ENCODE measurements at regions not wholly inside any gene's neighbourhood (a gene's known extent, or its start where the extent isn't known, plus 50 kb on each side); places are given as distances from the start of the nearest gene placed in this dataset.

GRCh38 chr6:105932440-105932839 lies 153.7 kb upstream of the PRDM1 start:
- Histone ChIP-seq H3K9me3 (no peaks in the 10 kb centered on the region), H3K36me3 (no peaks in the 10 kb centered on the region), H3K27ac (no peak overlapping the region), H3K4me1 (ENCODE audit: control insufficient read depth in 1 of 2, insufficient read depth in 1 of 2, low read depth in 1 of 2, low read length in 1 of 2) (peaks cover 37 to 39% of the 10 kb centered on the region in 2 experiments), H3K4me3 (ENCODE audit: low read depth in 1 of 2, low read length in 1 of 2) (no peak overlapping the region), H3K27me3 (no peaks in the 10 kb centered on the region)
- TF ChIP-seq, protein P1, sequence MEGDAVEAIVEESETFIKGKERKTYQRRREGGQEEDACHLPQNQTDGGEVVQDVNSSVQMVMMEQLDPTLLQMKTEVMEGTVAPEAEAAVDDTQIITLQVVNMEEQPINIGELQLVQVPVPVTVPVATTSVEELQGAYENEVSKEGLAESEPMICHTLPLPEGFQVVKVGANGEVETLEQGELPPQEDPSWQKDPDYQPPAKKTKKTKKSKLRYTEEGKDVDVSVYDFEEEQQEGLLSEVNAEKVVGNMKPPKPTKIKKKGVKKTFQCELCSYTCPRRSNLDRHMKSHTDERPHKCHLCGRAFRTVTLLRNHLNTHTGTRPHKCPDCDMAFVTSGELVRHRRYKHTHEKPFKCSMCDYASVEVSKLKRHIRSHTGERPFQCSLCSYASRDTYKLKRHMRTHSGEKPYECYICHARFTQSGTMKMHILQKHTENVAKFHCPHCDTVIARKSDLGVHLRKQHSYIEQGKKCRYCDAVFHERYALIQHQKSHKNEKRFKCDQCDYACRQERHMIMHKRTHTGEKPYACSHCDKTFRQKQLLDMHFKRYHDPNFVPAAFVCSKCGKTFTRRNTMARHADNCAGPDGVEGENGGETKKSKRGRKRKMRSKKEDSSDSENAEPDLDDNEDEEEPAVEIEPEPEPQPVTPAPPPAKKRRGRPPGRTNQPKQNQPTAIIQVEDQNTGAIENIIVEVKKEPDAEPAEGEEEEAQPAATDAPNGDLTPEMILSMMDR (IDR thresholded peaks at IDR 0.05) = no peak

DNA sequence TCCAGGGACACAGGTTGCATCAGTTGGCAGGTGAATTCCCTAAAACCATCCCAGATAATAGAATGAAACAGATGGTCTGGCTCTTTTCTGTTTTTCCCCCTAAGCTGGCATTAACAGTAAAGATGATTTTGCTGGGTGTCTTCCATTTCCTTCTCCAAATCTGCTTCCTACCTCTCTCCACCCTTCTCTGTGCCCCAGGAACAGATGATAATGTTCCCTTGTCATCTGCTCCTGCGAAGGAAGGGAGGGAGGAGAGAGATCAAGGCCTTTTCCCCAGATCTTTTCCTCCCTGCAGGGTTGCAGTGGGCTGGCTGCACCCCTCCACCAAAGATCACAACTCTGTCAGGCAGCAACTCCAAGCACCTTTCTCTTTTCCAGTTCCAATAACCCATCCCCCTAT lies 156.5 kb upstream of the PRDM1 start:
- no peaks in the 10 kb centered on the region for H3K27me3 ChIP-seq
- no peaks in the 10 kb centered on the region for H3K36me3 ChIP-seq
- H3K4me1 ChIP-seq (ENCODE audit: control insufficient read depth in 1 of 2, insufficient read depth in 1 of 2, low read depth in 1 of 2, low read length in 1 of 2) = peaks cover 18 to 21% of the 10 kb centered on the region in 2 experiments
- H3K4me3 ChIP-seq (ENCODE audit: low read depth in 1 of 2, low read length in 1 of 2) = no peak overlapping the region
- H3K27ac ChIP-seq = no peak overlapping the region
- TF ChIP-seq, protein P1 (IDR thresholded peaks at IDR 0.05) = no peak
- no peaks in the 10 kb centered on the region for H3K9me3 ChIP-seq

- peaks cover 4% of the 10 kb centered on the region in 2 experiments for H3K4me1 ChIP-seq (ENCODE audit: control insufficient read depth in 1 of 2, insufficient read depth in 1 of 2, low read depth in 1 of 2, low read length in 1 of 2)
- no peak overlapping the region for H3K27ac ChIP-seq
- TF ChIP-seq, protein P1 (IDR thresholded peaks at IDR 0.05) = no peak
- H3K27me3 ChIP-seq = no peaks in the 10 kb centered on the region
- no peaks in the 10 kb centered on the region for H3K36me3 ChIP-seq
- H3K9me3 ChIP-seq = no peaks in the 10 kb centered on the region
- H3K4me3 ChIP-seq (ENCODE audit: low read depth in 1 of 2, low read length in 1 of 2) = no peak overlapping the region
Measured at GRCh38 chr6:105926318-105926717, 159.8 kb upstream of the PRDM1 start.

DNA sequence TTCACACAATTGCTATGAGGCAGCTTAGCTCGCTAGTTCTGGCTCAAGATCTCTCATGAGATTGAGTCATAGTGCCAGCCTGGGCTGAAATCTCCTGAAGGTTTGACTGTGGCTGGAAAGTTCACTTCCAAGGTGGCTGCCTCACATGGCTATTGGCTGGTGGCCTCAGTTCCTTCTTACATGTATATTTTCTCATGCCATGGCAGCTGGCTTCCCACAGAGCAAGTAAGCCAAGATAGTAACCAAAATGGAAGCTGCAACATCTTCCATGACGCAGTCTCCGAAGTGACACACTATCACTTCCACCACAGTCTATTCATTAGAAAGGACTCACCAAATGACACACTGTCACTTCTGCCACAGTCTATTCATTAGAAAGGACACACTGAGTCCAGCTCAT lies 160.4 kb upstream of the PRDM1 start:
- Histone ChIP-seq H3K4me3 (ENCODE audit: low read depth in 1 of 2, low read length in 1 of 2) (no peak overlapping the region), H3K27ac (no peak overlapping the region), H3K27me3 (no peaks in the 10 kb centered on the region), H3K9me3 (no peaks in the 10 kb centered on the region), H3K4me1 (ENCODE audit: control insufficient read depth in 1 of 2, insufficient read depth in 1 of 2, low read depth in 1 of 2, low read length in 1 of 2) (no peaks in the 10 kb centered on the region), H3K36me3 (no peaks in the 10 kb centered on the region)
- TF ChIP-seq, protein P1 (IDR thresholded peaks at IDR 0.05) = no peak

DNA sequence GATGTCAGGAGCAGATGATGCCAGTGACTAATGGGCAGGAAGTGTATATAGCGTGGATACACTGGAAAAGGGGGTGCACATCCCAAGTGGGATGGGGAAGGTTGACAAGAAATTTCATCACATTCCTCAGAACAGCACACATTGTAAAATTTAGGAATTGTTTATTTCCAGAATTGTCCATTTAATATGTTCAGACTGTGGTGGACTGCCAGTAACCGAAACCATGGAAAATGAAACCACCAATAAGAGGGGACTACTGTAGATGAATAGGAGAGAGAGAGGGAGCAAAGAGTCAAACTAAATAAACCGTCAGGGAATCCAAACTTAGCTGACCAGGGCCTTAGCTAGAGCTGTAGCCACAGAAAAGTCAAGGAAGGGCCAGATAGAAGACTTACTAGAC lies 164.4 kb upstream of the PRDM1 start:
- Histone ChIP-seq H3K36me3 (no peaks in the 10 kb centered on the region), H3K9me3 (no peaks in the 10 kb centered on the region), H3K27me3 (no peaks in the 10 kb centered on the region), H3K4me3 (ENCODE audit: low read depth in 1 of 2, low read length in 1 of 2) (no peak overlapping the region), H3K27ac (no peak overlapping the region), H3K4me1 (ENCODE audit: control insufficient read depth in 1 of 2, insufficient read depth in 1 of 2, low read depth in 1 of 2, low read length in 1 of 2) (no peaks in the 10 kb centered on the region)
- TF ChIP-seq, protein P1 (IDR thresholded peaks at IDR 0.05) = no peak

GRCh38 chr6:105920071-105920470 lies 166.1 kb upstream of the PRDM1 start:
- Histone ChIP-seq H3K27me3 (no peaks in the 10 kb centered on the region), H3K27ac (no peak overlapping the region), H3K4me3 (ENCODE audit: low read depth in 1 of 2, low read length in 1 of 2) (no peak overlapping the region), H3K4me1 (ENCODE audit: control insufficient read depth in 1 of 2, insufficient read depth in 1 of 2, low read depth in 1 of 2, low read length in 1 of 2) (no peaks in the 10 kb centered on the region), H3K36me3 (no peaks in the 10 kb centered on the region), H3K9me3 (no peaks in the 10 kb centered on the region)
- TF ChIP-seq, protein P1 (IDR thresholded peaks at IDR 0.05) = no peak
